CD14-positive monocyte (primary cell): ENCODE measurements at regions not wholly inside any gene's neighbourhood (a gene's known extent, or its start where the extent isn't known, plus 50 kb on each side); places are given as distances from the start of the nearest gene placed in this dataset. TPM values are rescaled to one million over a fixed set of nuclear protein-coding genes. Genes with fewer than 3 reads are reported as not detected.
"Not testable (repeated sequence)": the region's sequence is repeated elsewhere in the genome, so short reads cannot be mapped to it uniquely, and the experiment has no call there.

Experiments
- DNase-seq, 3 donors: peaks; one replicate each; pipeline ENCODE4 v3.0.0-alpha.2; 2011 to 2022
- H2AFZ ChIP-seq: 2 replicates; pipeline ENCODE4 v1.6.0; 2012; ENCODE audit warnings: mild to moderate bottlenecking, low read depth, low read length, inconsistent platforms; ENCODE audit not compliant: insufficient read depth, poor library complexity, severe bottlenecking
- H3K27ac ChIP-seq, 2 donors: 1 replicate in 1 of 2; 2 replicates in 1 of 2; pipeline ENCODE4 v1.5.1; 2012 to 2013; ENCODE audit warnings: low read length in 2 of 2, control low read depth in 1 of 2, inconsistent platforms in 1 of 2, low read depth in 1 of 2, mild to moderate bottlenecking in 1 of 2
- H3K27me3 ChIP-seq, 2 donors: one replicate each; pipeline versions ENCODE4 v1.6.0 to v1.6.1; 2011 to 2013; ENCODE audit warnings: low read length in 2 of 2; ENCODE audit not compliant: control insufficient read depth in 2 of 2, insufficient read depth in 2 of 2
- H3K36me3 ChIP-seq, 2 donors: replicated peaks in 1 of 2; 1 replicate in 1 of 2; 2 replicates in 1 of 2; pipeline versions ENCODE4 v1.5.1 to v1.6.1; 2012 to 2013; ENCODE audit warnings: low read length in 2 of 2, control low read depth in 1 of 2, inconsistent platforms in 1 of 2, mild to moderate bottlenecking in 1 of 2; ENCODE audit not compliant: insufficient read depth in 2 of 2, control insufficient read depth in 1 of 2
- H3K4me1 ChIP-seq, 2 donors: 1 replicate in 1 of 2; 2 replicates in 1 of 2; pipeline versions ENCODE4 v1.5.1 to v1.6.1; 2012 to 2013; ENCODE audit warnings: low read length in 2 of 2, control low read depth in 1 of 2, inconsistent platforms in 1 of 2, mild to moderate bottlenecking in 1 of 2, moderate library complexity in 1 of 2; ENCODE audit not compliant: insufficient read depth in 2 of 2, control insufficient read depth in 1 of 2
- H3K4me2 ChIP-seq: replicated peaks from 2 replicates; pipeline ENCODE3; 2012; ENCODE audit warnings: low read length, moderate library complexity, mild to moderate bottlenecking; ENCODE audit not compliant: poor library complexity, severe bottlenecking; ENCODE audit errors: extremely low read depth
- H3K4me3 ChIP-seq, 3 experiments: fragments of 200-600 bp in 1 of 3; sonication (generic) in 1 of 3; replicated peaks in 1 of 3; 1 replicate in 2 of 3; 2 replicates in 1 of 3; pipeline ENCODE4 v1.5.1; 2011 to 2013; ENCODE audit warnings: low read length in 3 of 3, mild to moderate bottlenecking in 3 of 3, control low read depth in 2 of 3, low read depth in 2 of 3, inconsistent platforms in 1 of 3, moderate library complexity in 1 of 3
- H3K79me2 ChIP-seq: 2 replicates; pipeline ENCODE4 v1.6.0; 2012; ENCODE audit warnings: mild to moderate bottlenecking, control low read depth, inconsistent platforms, low read length, moderate library complexity; ENCODE audit not compliant: insufficient read depth
- H3K9ac ChIP-seq: 2 replicates; pipeline ENCODE4 v1.6.0; 2017; ENCODE audit warnings: low read length, mild to moderate bottlenecking; ENCODE audit not compliant: insufficient read depth, poor library complexity, severe bottlenecking
- H3K9me3 ChIP-seq, 2 donors: replicated peaks in 1 of 2; 1 replicate in 1 of 2; 2 replicates in 1 of 2; pipeline versions ENCODE4 v1.5.1 to v1.6.1; 2012 to 2013; ENCODE audit warnings: low read length in 2 of 2, control low read depth in 1 of 2; ENCODE audit not compliant: control insufficient read depth in 1 of 2, insufficient read depth in 1 of 2
- H4K20me1 ChIP-seq: 2 replicates; pipeline ENCODE4 v1.6.0; 2012; ENCODE audit warnings: mild to moderate bottlenecking, low read length, control low read depth, moderate library complexity; ENCODE audit not compliant: insufficient read depth
- H3K27ac Mint-ChIP-seq, 7 donors: one replicate each; pipeline ENCODE4 v1.8.0; 2020; ENCODE audit warnings: mild to moderate bottlenecking in 7 of 7, mixed read lengths in 7 of 7, moderate library complexity in 6 of 7, inconsistent platforms in 2 of 7
- H3K27me3 Mint-ChIP-seq, 3 donors: one replicate each; pipeline ENCODE4 v1.8.0; 2021 to 2022; ENCODE audit warnings: low read depth in 3 of 3, mild to moderate bottlenecking in 3 of 3, mixed read lengths in 3 of 3, moderate library complexity in 3 of 3, inconsistent platforms in 1 of 3
- H3K36me3 Mint-ChIP-seq, 2 donors: one replicate each; pipeline ENCODE4 v1.8.0; 2020; ENCODE audit warnings: mixed read lengths in 2 of 2, inconsistent platforms in 1 of 2, mild to moderate bottlenecking in 1 of 2
- H3K4me1 Mint-ChIP-seq: one replicate; pipeline ENCODE4 v1.8.0; 2020; ENCODE audit warnings: mild to moderate bottlenecking, mixed read lengths
- H3K4me3 Mint-ChIP-seq, 2 donors: one replicate each; pipeline ENCODE4 v1.8.0; 2020; ENCODE audit warnings: mild to moderate bottlenecking in 2 of 2, mixed read lengths in 2 of 2, moderate library complexity in 1 of 2
- H3K9me3 Mint-ChIP-seq, 7 donors: one replicate each; pipeline ENCODE4 v1.8.0; 2020 to 2022; ENCODE audit warnings: mixed read lengths in 7 of 7, mild to moderate bottlenecking in 6 of 7, moderate library complexity in 6 of 7, inconsistent platforms in 2 of 7
- CTCF ChIP-seq: fragments of 200-600 bp; IDR thresholded peaks from one replicate; pipeline ENCODE4 v1.8.0; 2022; ENCODE audit warnings: antibody characterized with exemption, mild to moderate bottlenecking
- WGBS: methylation state at CpG from one replicate; pipeline ENCODE4 v1.1.5; 2013; ENCODE audit warnings: missing lambda C conversion rate; ENCODE audit not compliant: insufficient coverage; 5-methylcytosine and 5-hydroxymethylcytosine counted together
- intact Hi-C, 2 donors: fragments of 100-400 bp; cut with micrococcal nuclease; formaldehyde crosslinking; loops; one replicate each; pipeline versions ENCODE4 v1.15.0 to v1.15.1; 2023
- small RNA-seq: library from RNA; depleted of rRNA; stranded (forward); fragments of <200 nt; gene quantifications from one replicate; pipeline ENCODE3, GENCODE V24; 2012; ENCODE audit warnings: low read depth; ENCODE audit not compliant: insufficient read length

GRCh38 chr11:3434976-3435375, 56.0 kb upstream of the ZNF195 start:
- DNase-seq = no peak
- no peaks in the 10 kb centered on the region for H3K36me3 Mint-ChIP-seq
- Histone ChIP-seq H3K9me3 (no peaks in the 10 kb centered on the region), H3K9ac (no peak overlapping the region), H3K27ac (no peak overlapping the region), H2AFZ (no peak overlapping the region), H3K27me3 (no peaks in the 10 kb centered on the region), H3K4me2 (no peak overlapping the region), H3K79me2 (no peaks in the 10 kb centered on the region), H3K4me1 (peaks cover 0 to 3% of the 10 kb centered on the region in 2 donors), H3K36me3 (no peaks in the 10 kb centered on the region), H3K4me3 (no peak overlapping the region), H4K20me1 (no peaks in the 10 kb centered on the region)
- no peak for TF ChIP-seq CTCF
- H3K4me3 Mint-ChIP-seq = no peak overlapping the region
- peaks cover 0 to 5% (median 0%) of the 10 kb centered on the region in 7 donors for H3K9me3 Mint-ChIP-seq
- H3K27ac Mint-ChIP-seq = no peak overlapping the region
- intact Hi-C loops = no loop called here
- 97% methylated on average over 26 of the region's 28 CpGs for WGBS
- H3K4me1 Mint-ChIP-seq = peaks cover 7% of the 10 kb centered on the region
- H3K27me3 Mint-ChIP-seq = peaks cover 5 to 16% (median 6%) of the 10 kb centered on the region in 3 donors

GRCh38 chr11:3429191-3429590, 50.2 kb upstream of the ZNF195 start:
- H4K20me1 ChIP-seq, intact Hi-C loops, H3K9me3 ChIP-seq, H3K36me3 ChIP-seq, H3K27ac ChIP-seq, H3K27me3 ChIP-seq, H3K27ac Mint-ChIP-seq, H3K36me3 Mint-ChIP-seq, DNase-seq, H3K9me3 Mint-ChIP-seq, H3K4me1 ChIP-seq, H2AFZ ChIP-seq, H3K4me1 Mint-ChIP-seq, H3K79me2 ChIP-seq, H3K4me3 Mint-ChIP-seq, H3K4me3 ChIP-seq, H3K9ac ChIP-seq, H3K4me2 ChIP-seq: not testable (repeated sequence)
- H3K27me3 Mint-ChIP-seq = peaks cover 18 to 40% (median 30%) of the 10 kb centered on the region in 3 donors
- WGBS = no CpG with 5 or more reads among the region's 6 CpGs

Small RNAs in the stretch of these regions (small RNA-seq; reads per million reads assigned to genes)
- gene SNRPCP5 = not detected
